HepG2 (cell line): ENCODE measurements at regions not wholly inside any gene's neighbourhood (a gene's known extent, or its start where the extent isn't known, plus 50 kb on each side); places are given as distances from the start of the nearest gene placed in this dataset.

Experiments used
- ATAC-seq: fragments of 200-7000 bp; cut with Tn5 transposase; 3 replicates; pipeline ENCODE4 v1.9.1; 2020; ENCODE audit warnings: mild to moderate bottlenecking, moderate library complexity
- BruUV-seq: library from RNA; stranded (reverse); fragments of 400-500 nt; replicated peaks from 2 replicates; lab custom pipeline; 2021; lab: Mats Ljungman, UMichigan
- CTCF ChIA-PET: fragments of 300-600 bp; formaldehyde crosslinking; extraction: SDS; loops from one replicate; lab custom pipeline; 2021; ENCODE audit warnings: low total read pairs, inconsistent platforms, low intra/inter-chr PET ratio; lab: Yijun Ruan, JAX
- POLR2A ChIA-PET: fragments of 350-600 bp; sonication (Branson Sonifier 250); formaldehyde crosslinking; loops from one replicate; lab custom pipeline; 2020; ENCODE audit warnings: antibody characterized with exemption, inconsistent platforms; lab: Yijun Ruan, JAX
- DNase-seq: peaks from one replicate; pipeline ENCODE4 v3.0.0-alpha.2; 2015; ENCODE audit warnings: low spot score
- FAIRE-seq: peaks from 3 replicates; lab custom pipeline; 2011; peaks lifted over from hg19 to GRCh38; lab: Jason Lieb, UNC
- H2AFZ ChIP-seq: one replicate; pipeline ENCODE4 v1.6.1; 2011; ENCODE audit warnings: low read length, inconsistent platforms
- H3K27ac ChIP-seq: fragments of 300-600 bp; 3 replicates; pipeline ENCODE4 v1.8.0; 2011; ENCODE audit warnings: mixed run types, mild to moderate bottlenecking, mixed read lengths, low read length, inconsistent platforms; ENCODE audit not compliant: insufficient read depth; ENCODE audit errors: extremely low read length
- H3K27me3 ChIP-seq, 2 experiments: fragments of 200-600 bp in 1 of 2; 2 replicates in 1 of 2; 3 replicates in 1 of 2; pipeline versions ENCODE4 v1.6.0 to v1.8.0; 2011; ENCODE audit warnings: low read length in 2 of 2, mild to moderate bottlenecking in 2 of 2, moderate library complexity in 2 of 2, inconsistent platforms in 1 of 2; ENCODE audit not compliant: insufficient read depth in 2 of 2, control insufficient read depth in 1 of 2
- H3K36me3 ChIP-seq, 2 experiments: fragments of 200-600 bp in 1 of 2; replicated peaks in 1 of 2; 2 replicates in 1 of 2; 3 replicates in 1 of 2; pipeline versions ENCODE4 v1.5.1 to v1.8.0; 2011; ENCODE audit warnings: low read length in 2 of 2, inconsistent platforms in 1 of 2; ENCODE audit not compliant: insufficient read depth in 2 of 2, control insufficient read depth in 1 of 2
- H3K4me1 ChIP-seq: 2 replicates; pipeline ENCODE4 v1.5.1; 2012; ENCODE audit warnings: low read length, inconsistent platforms; ENCODE audit not compliant: insufficient read depth
- H3K4me2 ChIP-seq: 2 replicates; pipeline ENCODE4 v1.6.0; 2011; ENCODE audit warnings: low read depth, low read length, inconsistent platforms
- H3K4me3 ChIP-seq, 3 experiments: fragments of 200-600 bp in 1 of 3; sonication (generic), shearing (Covaris generic) in 1 of 3; replicated peaks in 1 of 3; 2 replicates each; pipeline ENCODE4 v1.5.1; 2011 to 2016; ENCODE audit warnings: low read length in 3 of 3, inconsistent platforms in 2 of 3, low read depth in 2 of 3, mild to moderate bottlenecking in 2 of 3, control low read depth in 1 of 3, mixed read lengths in 1 of 3; ENCODE audit not compliant: insufficient read depth in 1 of 3
- H3K79me2 ChIP-seq: one replicate; pipeline ENCODE4 v1.6.1; 2011; ENCODE audit warnings: low read length, inconsistent platforms; ENCODE audit not compliant: insufficient read depth
- H3K9ac ChIP-seq: 2 replicates; pipeline ENCODE4 v1.6.0; 2011; ENCODE audit warnings: mild to moderate bottlenecking, low read depth, low read length, inconsistent platforms; ENCODE audit not compliant: insufficient read depth
- H3K9me3 ChIP-seq: 2 replicates; pipeline ENCODE4 v1.5.1; 2012; ENCODE audit warnings: mild to moderate bottlenecking, low read length
- H4K20me1 ChIP-seq: 2 replicates; pipeline ENCODE4 v1.6.0; 2011; ENCODE audit warnings: inconsistent platforms, mild to moderate bottlenecking, low read length, moderate library complexity; ENCODE audit not compliant: insufficient read depth
- CENPT ChIP-seq: sonication (generic); formaldehyde crosslinking; IDR thresholded peaks from 2 replicates; pipeline ENCODE4 v1.8.0; 2022; ENCODE audit warnings: low read depth, mild to moderate bottlenecking, moderate library complexity, missing genetic modification reagents
- FOXP1 ChIP-seq, 2 experiments: fragments of 450-650 bp in 1 of 2; IDR thresholded peaks; 2 replicates each; pipeline ENCODE4 v1.6.1; 2017 to 2018; ENCODE audit warnings: antibody characterized with exemption in 1 of 2
- HMGA1 ChIP-seq: sonication (generic); formaldehyde crosslinking; conservative IDR thresholded peaks from 2 replicates; pipeline ENCODE4 v1.4.0; 2020; ENCODE audit warnings: missing genetic modification reagents
- JDP2 ChIP-seq: sonication (generic); formaldehyde crosslinking; IDR thresholded peaks from 2 replicates; pipeline ENCODE4 v1.8.1; 2022; ENCODE audit warnings: missing genetic modification reagents, borderline replicate concordance
- MAF1 ChIP-seq: sonication (generic); formaldehyde crosslinking; IDR thresholded peaks from 2 replicates; pipeline ENCODE4 v1.5.0; 2020; ENCODE audit warnings: missing genetic modification reagents, borderline replicate concordance
- POLR2AphosphoS2 ChIP-seq: IDR thresholded peaks from 2 replicates; pipeline ENCODE4 v1.6.1; 2011; ENCODE audit warnings: low read depth, low read length, improper control_type of control experiment
- RBFOX2 ChIP-seq: fragments of 200-400 bp; formaldehyde crosslinking; IDR thresholded peaks from 2 replicates; pipeline ENCODE4 v1.6.1; 2017; ENCODE audit warnings: low read depth, mild to moderate bottlenecking, low read length
- RELA ChIP-seq: sonication (generic); formaldehyde crosslinking; IDR thresholded peaks from 2 replicates; pipeline ENCODE4 v1.4.0; 2020; ENCODE audit warnings: missing genetic modification reagents
- RNF219 ChIP-seq: sonication (generic); formaldehyde crosslinking; IDR thresholded peaks from 2 replicates; pipeline ENCODE4 v1.5.0; 2020; ENCODE audit warnings: mild to moderate bottlenecking, missing genetic modification reagents
- TCF12 ChIP-seq, 2 experiments: fragments of 450-650 bp in 1 of 2; sonication (generic) in 1 of 2; formaldehyde crosslinking in 1 of 2; IDR thresholded peaks; 2 replicates each; pipeline versions ENCODE4 v1.6.1 to v1.8.0; 2017 to 2022; ENCODE audit warnings: antibody characterized with exemption in 1 of 2, mild to moderate bottlenecking in 1 of 2, missing genetic modification reagents in 1 of 2, moderate library complexity in 1 of 2
- ZBTB43 ChIP-seq: sonication (generic); formaldehyde crosslinking; conservative IDR thresholded peaks from 2 replicates; pipeline ENCODE4 v1.4.0; 2020; ENCODE audit warnings: missing genetic modification reagents
- ZFP90 ChIP-seq: sonication (generic); formaldehyde crosslinking; IDR thresholded peaks from 2 replicates; pipeline ENCODE4 v1.8.0; 2022; ENCODE audit warnings: missing genetic modification reagents, mild to moderate bottlenecking, inconsistent platforms, borderline replicate concordance
- ZNF496 ChIP-seq: sonication (generic); formaldehyde crosslinking; IDR thresholded peaks from 2 replicates; pipeline ENCODE4 v1.8.1; 2023; ENCODE audit warnings: mild to moderate bottlenecking, moderate library complexity, missing genetic modification reagents; ENCODE audit not compliant: insufficient replicate concordance
- ZSCAN22 ChIP-seq: sonication (generic); formaldehyde crosslinking; IDR thresholded peaks from 2 replicates; pipeline ENCODE4 v1.4.0; 2020; ENCODE audit warnings: mild to moderate bottlenecking, missing genetic modification reagents
- WGBS: methylation state at CpG from one replicate; pipeline ENCODE4 v1.1.6; 2017; ENCODE audit warnings: low lambda C conversion rate; 5-methylcytosine and 5-hydroxymethylcytosine counted together
- in situ Hi-C: cut with HindIII; loops from 2 replicates; pipeline ENCODE4 v1.10.0; 2017; ENCODE audit warnings: low pct_unique_long_range_greater_than_20kb; ENCODE audit not compliant: extremely low pct_ligation_motif_present
- intact Hi-C: fragments of 100-400 bp; cut with micrococcal nuclease; formaldehyde crosslinking; loops from one replicate; pipeline ENCODE4 v1.10.0; 2022; ENCODE audit not compliant: unreplicated experiment

- TF ChIP-seq RNF219 (CRISPR knock-in tag), result no peak
Observed at GRCh38 chr17:68675723-68676122, 74.6 kb upstream of the FAM20A start (continued).

GRCh38 chr17:68674029-68674925 is 73.1 kb upstream of the FAM20A start:
- Histone ChIP-seq H3K79me2 (no peaks in the 10 kb centered on the region), H3K27me3 (peaks cover 0 to 35% of the 10 kb centered on the region in 2 experiments; a peak in 4 of 5 replicates), H3K4me2 (no peak overlapping the region), H2AFZ (no peak overlapping the region), H3K36me3 (no peaks in the 10 kb centered on the region), H3K9me3 (no peaks in the 10 kb centered on the region), H4K20me1 (no peaks in the 10 kb centered on the region), H3K27ac (no peak overlapping the region), H3K9ac (no peak overlapping the region), H3K4me3 (no peak overlapping the region), H3K4me1 (no peaks in the 10 kb centered on the region)
- WGBS, result 48% methylated on average over 12 of the region's 14 CpGs
- intact Hi-C loops, result no loop called here
- FAIRE-seq, result no peak
- ATAC-seq, result no peak
- POLR2A ChIA-PET, result no interaction called here
- CTCF ChIA-PET, result no interaction called here
- in situ Hi-C loops, result no loop called here
- DNase-seq, result no peak
- no TSS peak for BruUV-seq
- TF ChIP-seq POLR2AphosphoS2 (no peak), ZFP90 (no peak), ZBTB43 (CRISPR knock-in tag) (no peak), JDP2 (no peak), RELA (CRISPR knock-in tag) (no peak), TCF12 (IDR thresholded peaks at IDR 0.05) (no peak), TCF12 (CRISPR knock-in tag; IDR thresholded peaks at IDR 0.05) (no peak), CENPT (no peak), RBFOX2 (no peak), ZNF496 (CRISPR knock-in tag) (no peak), ZSCAN22 (CRISPR knock-in tag) (no peak), HMGA1 (no peak), MAF1 (no peak), FOXP1 (IDR thresholded peaks at IDR 0.05) (no peak), FOXP1 (CRISPR knock-in tag; IDR thresholded peaks at IDR 0.05) (no peak)
